Muscle of back (tissue), 3 donors: ENCODE measurements at regions not wholly inside any gene's neighbourhood (a gene's known extent, or its start where the extent isn't known, plus 50 kb on each side); places are given as distances from the start of the nearest gene placed in this dataset.

Experiments used
- DNase-seq, 3 donors: peaks; one replicate each; pipeline versions ENCODE4 v3.0.0 to v3.0.0-alpha.2; 2013

DNA sequence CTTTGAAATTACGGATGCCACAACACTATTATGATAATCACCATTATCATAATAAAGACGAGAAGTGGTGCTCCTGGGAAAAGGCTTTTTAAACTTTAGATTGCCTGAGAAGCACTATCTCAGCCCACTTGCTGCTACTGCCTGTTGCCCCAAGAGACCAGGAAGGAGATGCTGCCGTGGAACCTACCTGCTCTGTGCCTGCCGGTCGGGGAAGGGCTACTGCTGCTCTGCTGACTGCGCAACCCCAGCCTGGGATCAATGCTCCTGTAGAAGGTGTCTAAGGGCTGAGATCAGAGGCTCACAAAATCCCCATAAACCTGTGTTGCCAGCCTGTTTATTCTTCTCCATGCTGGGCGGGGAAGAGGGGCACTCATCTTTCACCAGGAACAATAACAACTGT is 145.3 kb upstream of the VCX3B start:
- DNase-seq = no peak

DNA sequence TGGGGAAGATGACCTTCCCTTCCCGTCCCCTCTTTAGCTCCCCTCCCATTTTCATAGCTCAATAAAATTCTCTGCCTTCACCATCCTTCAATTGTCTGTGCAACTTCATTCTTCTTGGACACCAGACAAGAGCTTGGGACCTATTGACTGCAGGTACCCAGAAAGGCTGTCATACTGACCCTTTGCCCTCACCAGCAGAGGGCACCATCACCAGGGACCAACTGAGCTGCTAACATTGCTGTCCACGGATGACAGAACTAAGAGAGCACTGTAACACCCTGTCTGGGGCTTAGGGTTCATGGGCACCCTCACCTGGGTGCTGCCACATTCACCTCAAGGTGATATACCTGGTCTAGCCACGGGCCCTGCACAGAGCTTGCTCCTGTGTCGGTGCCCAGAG is 141.3 kb upstream of the VCX3B start:
- no peak for DNase-seq

DNA sequence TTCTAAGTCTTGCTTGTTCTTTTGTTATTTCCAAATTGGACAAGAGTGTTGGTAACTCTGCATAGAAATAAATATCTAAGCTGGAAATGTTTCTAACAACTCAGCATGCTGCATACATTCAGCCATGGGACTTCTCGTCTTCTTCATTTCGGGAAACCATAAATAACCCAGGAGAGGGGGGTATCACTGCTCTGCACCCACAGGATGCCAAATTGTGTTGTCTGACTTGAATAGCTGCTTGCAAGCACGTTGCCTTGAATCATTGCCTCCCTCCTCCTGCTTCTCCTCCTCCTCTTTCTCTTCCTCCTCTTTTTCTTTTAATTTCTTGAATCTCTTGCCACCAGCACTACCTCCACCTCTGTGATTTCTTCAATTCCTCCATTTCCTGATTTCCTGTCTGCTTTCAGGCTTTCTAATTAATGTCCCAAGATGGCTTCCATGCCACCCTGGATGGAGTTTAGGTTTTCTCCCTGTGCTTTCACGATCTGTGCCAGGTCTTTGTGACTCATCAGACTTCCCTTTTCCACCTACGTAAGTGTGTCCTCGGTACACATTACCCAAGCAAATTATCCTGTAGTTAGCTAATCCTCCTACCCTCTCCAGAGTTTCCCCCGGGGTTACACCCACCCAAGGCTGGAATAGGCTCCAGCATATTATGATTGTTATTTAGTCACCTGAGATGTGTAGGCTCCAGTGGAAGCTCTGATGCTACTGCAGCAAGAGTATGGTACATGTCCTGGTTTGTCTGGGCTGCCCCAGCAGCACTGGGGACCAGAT is 122.6 kb upstream of the VCX3B start:
- peak in 1 of 3 donors; percentile 2 for DNase-seq

DNA sequence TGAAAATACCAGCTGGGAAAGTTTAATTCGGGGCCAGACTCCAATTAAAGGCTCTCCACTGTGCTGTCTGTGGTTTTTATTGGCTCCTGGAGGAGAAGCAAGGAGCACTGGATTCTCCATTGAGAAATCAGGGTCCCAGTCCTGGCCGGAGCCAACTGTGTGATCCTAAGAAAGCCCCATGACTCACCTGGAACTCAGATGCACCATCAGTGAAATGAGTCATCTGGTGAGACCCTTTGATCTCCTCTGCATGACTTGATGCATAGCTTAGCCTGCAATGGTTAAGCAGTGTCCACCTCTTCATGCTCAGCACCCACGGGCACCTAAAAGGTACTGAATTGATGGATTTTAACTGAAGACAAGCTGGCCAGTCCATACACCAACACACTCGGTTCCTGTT is 119.2 kb upstream of the VCX3B start:
- no peak for DNase-seq

DNA sequence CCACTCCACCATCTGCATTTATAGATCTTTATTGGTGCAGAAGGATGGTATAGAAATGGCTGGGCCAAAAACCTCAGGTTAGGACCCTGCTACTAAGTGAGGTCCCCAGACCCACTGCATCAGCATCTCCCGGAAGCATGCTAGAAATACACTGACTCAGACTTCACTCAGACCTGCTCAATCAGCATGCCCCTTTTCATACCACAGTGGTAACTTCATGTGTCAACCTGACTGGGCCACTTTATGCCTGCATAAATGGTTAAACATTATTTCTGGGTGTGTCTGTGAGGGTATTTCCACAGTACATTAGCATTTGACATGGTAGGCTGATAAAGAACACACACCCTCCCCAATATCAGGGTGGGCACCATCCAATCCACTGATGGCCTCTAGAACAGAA is 118.6 kb upstream of the VCX3B start:
- no peak for DNase-seq

DNA sequence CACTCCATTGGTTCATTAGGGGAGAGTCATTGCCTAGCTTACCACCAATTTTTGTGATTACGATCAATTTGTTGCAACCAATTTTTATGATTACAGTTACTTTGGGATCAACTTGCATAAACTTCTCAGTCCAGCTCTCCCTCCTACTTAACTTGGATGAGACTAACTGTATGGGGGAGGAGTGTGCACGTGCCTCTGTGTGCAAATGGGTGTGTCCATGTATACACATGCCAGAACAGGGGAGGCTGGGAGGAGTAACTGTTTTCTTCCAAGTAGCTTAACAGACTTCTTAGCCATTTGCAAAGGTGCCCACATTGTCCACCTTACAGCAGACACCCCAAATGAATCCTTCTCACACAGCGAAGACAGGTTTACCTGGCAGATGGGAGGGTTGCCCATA is 117.7 kb upstream of the VCX3B start:
- DNase-seq = no peak

DNA sequence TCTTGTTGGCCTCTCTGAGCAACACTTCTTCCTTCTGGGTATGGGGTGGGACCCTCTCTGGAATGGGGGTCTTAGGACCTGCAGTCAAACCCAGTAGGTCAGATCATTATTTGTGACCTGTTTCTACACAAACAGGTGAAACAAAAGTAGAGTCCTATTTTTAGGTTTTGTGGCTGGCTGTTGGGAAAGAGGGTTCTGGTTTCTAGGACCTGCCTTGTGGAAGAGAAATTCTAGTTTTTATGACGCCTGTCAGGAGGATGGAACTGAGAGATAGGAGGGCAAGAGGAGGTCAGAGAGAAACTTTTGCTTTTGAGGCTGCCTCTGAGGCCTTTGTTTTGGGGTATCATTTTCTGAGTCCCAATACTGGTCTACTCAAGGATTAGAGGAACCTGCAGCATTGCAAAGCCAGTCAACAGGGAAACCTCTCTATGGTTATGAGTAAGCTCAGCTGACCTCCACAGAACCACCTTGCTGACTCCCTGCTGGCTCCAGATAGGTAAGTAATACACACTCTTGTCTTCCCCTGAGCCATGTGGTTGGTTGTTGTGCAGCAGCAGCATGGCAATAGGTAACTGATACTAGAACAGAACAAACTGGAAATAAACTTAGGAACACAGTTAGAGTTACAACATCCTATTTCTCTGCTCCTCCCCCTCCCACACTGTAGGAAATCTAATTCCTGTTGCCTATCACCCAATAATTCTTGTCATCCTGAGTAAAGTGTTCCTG is 114.7 kb upstream of the VCX3B start:
- DNase-seq = no peak

DNA sequence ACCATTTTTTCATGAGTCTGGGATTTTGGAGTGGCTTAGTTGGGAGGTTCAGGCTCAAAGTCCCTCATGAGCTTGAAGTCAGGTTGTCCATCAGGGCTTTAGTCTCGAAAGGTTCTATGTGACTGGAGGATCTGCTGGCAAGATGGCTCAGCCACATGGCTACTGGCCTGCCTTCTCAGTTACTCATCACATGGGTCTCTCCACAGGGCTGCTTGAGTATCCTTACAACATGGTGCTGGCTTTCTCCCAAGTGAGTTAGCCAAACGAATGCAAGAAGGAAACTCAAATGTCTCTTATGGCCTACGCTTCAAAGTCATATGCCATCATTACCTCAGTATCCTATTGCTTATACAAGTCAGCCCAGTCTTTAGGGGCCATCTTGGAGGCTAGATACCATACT is 106.3 kb upstream of the VCX3B start:
- no peak for DNase-seq

DNA sequence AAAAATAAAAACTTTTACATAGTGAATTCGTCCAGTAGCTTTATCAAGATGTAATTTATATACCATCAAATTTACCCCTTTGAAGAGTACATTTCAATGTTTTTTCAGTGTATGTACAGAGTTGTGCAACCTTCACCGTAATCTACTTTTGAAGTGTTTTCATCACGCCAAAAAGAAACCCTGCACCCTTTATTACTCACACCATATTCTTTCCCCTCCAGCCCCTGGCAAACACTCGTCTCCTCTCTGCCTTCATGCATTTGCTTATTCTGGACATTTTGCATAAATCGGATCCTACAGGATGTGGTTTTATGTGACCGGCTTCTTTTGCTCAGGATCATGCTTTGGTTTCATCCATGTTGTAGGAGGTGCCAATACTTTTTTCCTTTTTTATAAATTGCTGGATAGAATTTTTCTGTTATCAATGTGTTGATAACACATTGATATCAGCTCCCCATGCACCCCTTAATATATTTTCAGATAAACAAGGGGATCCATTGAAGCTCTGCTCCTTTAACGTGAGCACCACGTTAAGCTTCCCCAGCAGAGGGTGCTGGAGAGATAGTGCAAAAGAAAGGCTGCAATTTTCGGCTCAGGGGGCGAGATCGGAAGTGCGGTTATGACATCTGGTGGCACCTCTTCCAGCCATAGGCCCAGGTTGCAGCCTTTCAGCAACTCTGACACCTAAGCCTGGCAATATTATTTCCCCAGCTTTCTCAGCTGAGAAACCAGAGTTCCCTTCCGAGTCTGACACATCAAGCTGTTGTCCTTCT is 100.1 kb upstream of the VCX3B start:
- peak in 1 of 3 donors; percentile 8 for DNase-seq

DNA sequence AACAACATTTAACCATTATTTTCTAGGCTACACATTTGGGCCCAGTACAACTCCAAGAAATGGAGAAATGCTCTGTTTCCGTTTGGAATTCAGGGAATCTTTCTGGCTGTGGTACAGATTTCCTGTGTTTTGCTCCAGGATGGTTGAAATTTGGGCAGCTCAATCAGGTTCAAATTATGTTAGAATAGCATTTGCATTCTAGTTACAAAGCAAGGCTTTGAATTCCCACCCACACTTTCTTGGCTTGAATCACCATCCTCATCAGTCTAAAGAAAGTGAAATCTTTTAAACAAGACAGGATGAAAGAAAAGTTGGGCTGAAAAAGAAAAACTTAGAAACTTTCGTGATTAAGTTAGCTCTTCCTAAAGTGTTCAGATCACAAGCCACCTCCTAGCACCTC is 98.1 kb upstream of the VCX3B start:
- peak in 1 of 3 donors; percentile 32 for DNase-seq

DNA sequence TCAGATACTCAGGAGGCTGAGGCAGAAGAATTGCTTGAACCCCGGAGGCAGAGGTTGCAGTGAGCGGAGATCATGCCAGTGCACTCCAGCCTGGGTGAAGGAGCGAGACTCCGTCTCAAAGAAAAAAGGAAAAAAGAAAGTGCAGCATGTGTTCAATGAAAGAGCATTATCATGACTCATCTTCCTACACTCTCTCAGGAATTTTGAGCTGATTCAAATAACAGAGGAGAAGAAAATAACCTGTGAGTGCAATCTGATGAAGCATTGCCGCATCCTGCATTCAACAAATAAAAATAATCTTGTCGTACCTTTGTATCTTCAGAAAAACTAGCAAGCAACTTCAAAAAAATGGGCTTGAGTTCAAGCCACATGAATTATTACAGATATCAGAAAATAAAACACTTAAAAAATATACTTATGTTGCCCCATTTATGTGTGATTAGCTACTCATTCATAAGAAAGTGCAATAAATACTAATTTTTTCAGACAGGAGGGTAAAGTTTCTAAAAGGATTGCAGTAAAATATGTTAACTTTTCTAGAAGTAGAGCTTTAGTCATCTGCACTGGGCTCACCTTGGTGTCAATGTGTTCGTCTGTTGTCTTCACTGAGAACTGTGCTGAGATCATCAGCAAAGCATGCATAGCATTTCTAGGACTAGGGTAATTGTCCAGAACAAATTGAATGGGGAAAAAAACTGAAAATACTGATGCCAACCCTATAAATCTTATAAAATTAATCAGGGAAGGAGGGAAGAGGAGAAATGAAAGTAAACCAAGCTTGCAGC is 90.4 kb upstream of the VCX3B start:
- DNase-seq = no peak

DNA sequence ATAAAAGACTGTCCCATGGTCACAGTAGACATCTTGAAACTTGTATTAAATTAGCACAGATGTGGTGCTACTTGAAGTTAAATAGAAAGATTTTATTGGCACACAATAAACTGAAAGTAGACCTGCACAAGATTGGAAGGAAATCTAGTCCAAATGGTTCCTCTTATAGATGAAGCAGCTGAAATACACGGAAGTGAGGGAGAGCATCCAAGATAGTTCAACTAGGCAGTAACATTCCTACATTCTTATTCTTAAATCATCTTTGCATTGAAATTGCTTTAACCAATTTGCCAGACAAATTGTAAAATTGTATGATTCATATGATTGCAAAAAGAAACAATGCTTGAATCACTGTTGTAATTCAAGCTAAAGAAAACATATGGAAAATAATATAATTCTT is 87.6 kb upstream of the VCX3B start:
- peak in 1 of 3 donors; percentile 54 for DNase-seq

DNA sequence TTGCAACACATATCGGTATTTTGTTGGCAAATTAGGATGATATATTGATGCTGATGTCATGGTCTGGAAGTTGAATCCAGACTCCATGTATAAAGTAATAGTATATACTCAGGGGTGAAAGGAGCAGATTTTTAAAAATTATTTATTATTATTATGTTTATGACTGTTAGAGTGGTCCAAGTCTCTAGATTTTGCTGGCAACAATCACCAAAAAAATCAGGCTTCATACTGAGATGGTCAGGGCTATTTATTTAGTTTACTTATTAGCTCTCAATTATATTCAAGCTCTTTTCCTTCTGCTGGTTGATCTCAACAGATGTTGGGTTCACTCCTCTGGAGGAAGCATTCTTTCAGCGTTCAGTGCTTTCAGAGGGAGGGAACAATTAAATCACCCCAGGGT is 73.9 kb upstream of the VCX3B start:
- peak in 2 of 3 donors; percentile 34 to 68 for DNase-seq

DNA sequence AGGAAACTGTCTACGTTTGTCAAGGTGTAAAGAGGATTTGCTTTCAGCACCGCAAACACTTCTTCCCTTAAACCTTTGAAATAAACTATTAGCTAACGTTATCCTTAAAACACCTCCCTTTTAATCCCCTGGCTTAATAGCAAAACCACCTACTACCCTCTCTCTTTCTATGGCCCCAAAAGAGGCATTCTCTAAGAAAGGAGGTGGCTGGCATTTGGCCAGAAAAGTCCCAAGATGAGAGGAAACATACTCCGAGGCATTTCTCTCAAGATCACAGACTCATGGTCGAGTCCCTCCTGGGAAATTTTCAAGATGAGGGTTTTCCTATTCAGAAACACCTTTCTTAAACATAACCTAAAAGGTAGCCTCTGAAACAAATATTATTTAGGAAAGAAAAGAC is 60.6 kb upstream of the VCX3B start:
- no peak for DNase-seq

DNA sequence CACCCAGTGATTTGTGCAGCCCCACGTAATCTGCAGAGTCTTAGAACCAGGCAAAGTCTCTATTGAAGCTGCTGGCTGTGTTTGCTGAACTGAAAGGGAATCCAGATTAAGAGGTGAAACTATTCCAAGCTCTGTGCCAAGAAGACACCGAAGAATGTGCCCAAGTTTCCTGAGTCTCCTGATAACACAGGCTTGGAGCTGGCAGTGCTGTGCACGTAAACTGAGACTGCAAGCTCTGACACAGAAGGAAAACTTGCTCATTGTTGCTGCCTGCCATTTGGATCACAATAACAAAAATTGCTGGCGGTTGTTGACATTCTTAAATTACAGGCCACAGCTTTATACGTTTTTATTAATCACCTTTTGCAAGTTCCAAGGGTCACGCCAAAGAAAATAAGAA is 60.2 kb upstream of the VCX3B start:
- DNase-seq = peak in 1 of 3 donors; percentile 38

DNA sequence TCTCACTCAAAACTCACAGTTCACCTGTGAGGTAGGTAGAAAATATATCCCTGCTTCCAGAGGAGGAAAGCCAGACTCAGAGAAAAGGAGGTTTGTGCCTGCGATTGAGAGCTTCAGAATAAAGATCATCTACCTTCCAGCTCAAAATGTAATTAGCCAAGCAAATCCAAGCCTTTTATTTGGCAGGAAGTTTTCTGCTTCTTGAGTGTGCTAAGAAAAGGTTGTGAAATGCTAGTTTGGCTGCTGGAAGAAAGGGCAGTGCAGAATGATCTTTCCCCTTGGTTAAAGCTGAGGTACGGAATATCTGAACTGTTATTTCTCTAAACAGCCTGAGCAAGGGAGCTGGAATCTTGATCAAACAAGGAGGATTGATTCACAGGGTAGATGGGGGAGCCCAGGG is 59.7 kb upstream of the VCX3B start:
- peak in 1 of 3 donors; percentile 26 for DNase-seq

DNA sequence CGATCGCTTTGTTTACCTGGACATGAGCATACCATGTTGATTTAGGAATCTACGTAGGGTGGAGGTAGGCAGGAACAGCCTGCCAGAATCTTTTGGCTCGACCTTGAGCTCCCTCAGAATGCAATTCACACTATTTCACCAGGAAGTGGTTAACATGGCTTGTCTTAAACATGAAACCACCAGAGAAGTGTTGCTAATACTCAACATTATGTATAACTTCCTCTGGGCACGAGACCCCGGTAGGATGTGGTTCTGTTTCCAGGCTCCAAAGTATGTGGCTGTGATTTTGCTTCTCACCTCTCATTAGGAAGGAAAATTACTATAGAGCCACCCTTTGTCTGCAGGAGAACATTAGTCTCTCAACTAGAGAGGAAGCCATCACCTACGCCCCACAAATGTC is 59.0 kb upstream of the VCX3B start:
- no peak for DNase-seq

DNA sequence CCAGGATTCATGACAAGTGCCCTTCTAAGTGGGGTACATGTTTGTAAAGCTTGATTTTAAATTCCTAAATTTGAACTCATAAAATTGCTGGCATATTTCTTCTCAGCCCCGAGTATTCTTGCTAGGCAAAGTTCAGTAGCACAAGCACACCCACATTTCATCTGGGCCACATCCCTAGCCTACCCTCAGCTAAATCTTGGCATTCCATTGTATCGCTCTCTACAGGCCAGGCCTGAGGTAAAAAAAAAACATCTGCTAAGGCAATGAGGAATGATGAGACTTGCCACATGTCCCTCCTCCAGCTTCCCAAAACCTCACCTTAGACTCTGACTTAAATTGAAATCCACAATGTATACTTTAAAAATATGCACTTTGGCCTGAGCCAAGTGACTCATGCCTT is 51.4 kb upstream of the VCX3B start:
- no peak for DNase-seq
